ENCODE measurements at regions not wholly inside any gene's neighbourhood (a gene's known extent, or its start where the extent isn't known, plus 50 kb on each side); places are given as distances from the start of the nearest gene placed in this dataset.

GRCh38 chr7:157077986-157078644 is 60.6 kb upstream of the UBE3C start:
- H3K27me3 ChIP-seq (replicated peaks in 1 of 4; ENCODE audit: control insufficient read depth in 3 of 4, extremely low read depth in 1 of 4, insufficient read depth in 3 of 4, low read length in 3 of 4), result peaks cover 0 to 18% (median 9%) of the 10 kb centered on the region in 4 experiments; a peak in 5 of 7 replicates
- H2AFZ ChIP-seq (ENCODE audit: low read length), result peak overlapping the region; percentile 97
- TF ChIP-seq TEAD4 (IDR thresholded peaks at IDR 0.05; ENCODE audit: low read depth, low read length) (no peak), POLR2AphosphoS5 (IDR thresholded peaks at IDR 0.05; ENCODE audit: low read depth, low read length) (no peak), ASH2L (IDR thresholded peaks at IDR 0.05; ENCODE audit: low read length) (peak; percentile 23), BACH1 (IDR thresholded peaks at IDR 0.05; ENCODE audit: low read length) (peak; percentile 27; the same call in 1 of the 2 replicates), SP2 (IDR thresholded peaks at IDR 0.05; ENCODE audit: low read length) (no peak), YY1 (IDR thresholded peaks at IDR 0.05; ENCODE audit: low read depth, low read length) (no peak), SIRT6 (IDR thresholded peaks at IDR 0.05; ENCODE audit: low read length) (no peak), CHD1 (IDR thresholded peaks at IDR 0.05; ENCODE audit: low read depth, low read length) (no peak), KDM4A (IDR thresholded peaks at IDR 0.05; ENCODE audit: low read depth, low read length, severe bottlenecking) (peak; percentile 48), RBBP5 (IDR thresholded peaks at IDR 0.05; ENCODE audit: borderline replicate concordance, low read depth, low read length) (no peak), EZH2 (IDR thresholded peaks at IDR 0.05; ENCODE audit: low read depth, low read length, severe bottlenecking) (no peak), ATF2 (IDR thresholded peaks at IDR 0.05; ENCODE audit: low read length) (no peak)

More at GRCh38 chr7:157077986-157078644, 60.6 kb upstream of the UBE3C start:
- Histone ChIP-seq H4K91ac (replicated peaks; ENCODE audit: insufficient read length, low read length) (peak overlapping the region; percentile 25), H2BK15ac (ENCODE audit: low read length) (peak overlapping the region; percentile 72; the same call in 1 of the 2 replicates), H3K79me2 (ENCODE audit: control insufficient read depth in 1 of 2, insufficient read depth in 2 of 2, low read length in 2 of 2) (no peaks in the 10 kb centered on the region), H3K56ac (replicated peaks; ENCODE audit: insufficient read length, low read depth, low read length) (no peak overlapping the region), H3K4me1 (replicated peaks in 1 of 4; ENCODE audit: control insufficient read depth in 3 of 4, insufficient read depth in 4 of 4, low read length in 3 of 4) (peaks cover 0 to 9% (median 5%) of the 10 kb centered on the region in 4 experiments; a peak in 4 of 7 replicates), H3K4ac (replicated peaks; ENCODE audit: insufficient read length, low read depth, low read length) (no peak overlapping the region), H2BK20ac (ENCODE audit: low read length) (no peak overlapping the region), H3K4me2 (ENCODE audit: insufficient read depth in 1 of 2, low read depth in 2 of 2, low read length in 2 of 2) (peak overlapping the region; percentile 82 to 88), H4K20me1 (replicated peaks in 1 of 2; ENCODE audit: control insufficient read depth in 1 of 2, insufficient read depth in 2 of 2, low read length in 2 of 2) (no peaks in the 10 kb centered on the region), H2BK12ac (ENCODE audit: low read depth, low read length) (0 out of 2 replicates have a peak overlapping the region, but pooled peaks have one; percentile 60), H3K23ac (ENCODE audit: insufficient read length) (no peak overlapping the region), H3K9me3 (ENCODE audit: insufficient read depth in 2 of 2, low read depth in 1 of 2, low read length in 1 of 2) (peaks cover 4 to 7% of the 10 kb centered on the region in 2 experiments; a peak in 2 of 4 replicates), H2AK5ac (ENCODE audit: low read depth, low read length) (no peak overlapping the region), H4K5ac (ENCODE audit: insufficient read length, low read depth, low read length) (no peak overlapping the region), H2BK5ac (ENCODE audit: low read depth, low read length) (0 out of 2 replicates have a peak overlapping the region, but pooled peaks have one; percentile 44), H3K4me3 (ENCODE audit: extremely low read depth in 1 of 4, insufficient read depth in 2 of 4, low read depth in 3 of 4, low read length in 4 of 4) (peak overlapping the region; percentile 34 to 54 (median 34)), H3K79me1 (ENCODE audit: low read depth, low read length) (no peaks in the 10 kb centered on the region), H3K9ac (replicated peaks in 1 of 4; ENCODE audit: extremely low read depth in 1 of 4, low read depth in 3 of 4, low read length in 3 of 4) (peak overlapping the region in 1 of 4 experiments; percentile 18; a peak in 2 of 7 replicates), H3K18ac (ENCODE audit: extremely low read depth, low read length) (peak overlapping the region; percentile 38), H3K23me2 (ENCODE audit: low read depth, low read length) (peaks cover 4% of the 10 kb centered on the region; the same call in 1 of the 2 replicates), H4K8ac (ENCODE audit: extremely low read depth, insufficient read depth, low read length) (peak overlapping the region; percentile 57), H2BK120ac (replicated peaks; ENCODE audit: low read depth, low read length) (no peak overlapping the region), H3K14ac (ENCODE audit: insufficient read length) (no peak overlapping the region), H3K36me3 (ENCODE audit: control insufficient read depth in 2 of 4, insufficient read depth in 4 of 4, low read length in 3 of 4) (no peaks in the 10 kb centered on the region), H3K27ac (ENCODE audit: low read depth, low read length) (no peak overlapping the region)
- 17% methylated on average over 42 of the region's 44 CpGs; no CpG with 5 or more reads in 1 of the 2 experiments for WGBS, 2 experiments (ENCODE audit: extremely low coverage in 1 of 2, insufficient coverage in 1 of 2, insufficient read length in 1 of 2, insufficient replicate concordance in 2 of 2, low coverage in 1 of 2, low lambda C conversion rate in 2 of 2, missing lambda C conversion rate in 1 of 2)
- no peak for FAIRE-seq
- CTCF ChIA-PET (ENCODE audit: partially characterized antibody), result interaction anchor here (1.0 kb wide), 1 partner anchor 14 kb away, joined by 3 read pairs; no protein-coding TSS in a partner anchor
- DNase-seq (ENCODE audit: low read depth in 1 of 2, low spot score in 2 of 2), result peak in 1 of 2 experiments; percentile 64
- POLR2A ChIA-PET (ENCODE audit: partially characterized antibody), result interaction anchor here (0.7 to 1.0 kb wide), 3 partner anchors 9 to 38 kb away, joined by 3 to 4 read pairs (median 3); no protein-coding TSS in a partner anchor

All from H1 (cell line).